ENCODE measurements at regions not wholly inside any gene's neighbourhood (a gene's known extent, or its start where the extent isn't known, plus 50 kb on each side); places are given as distances from the start of the nearest gene placed in this dataset.

DNA sequence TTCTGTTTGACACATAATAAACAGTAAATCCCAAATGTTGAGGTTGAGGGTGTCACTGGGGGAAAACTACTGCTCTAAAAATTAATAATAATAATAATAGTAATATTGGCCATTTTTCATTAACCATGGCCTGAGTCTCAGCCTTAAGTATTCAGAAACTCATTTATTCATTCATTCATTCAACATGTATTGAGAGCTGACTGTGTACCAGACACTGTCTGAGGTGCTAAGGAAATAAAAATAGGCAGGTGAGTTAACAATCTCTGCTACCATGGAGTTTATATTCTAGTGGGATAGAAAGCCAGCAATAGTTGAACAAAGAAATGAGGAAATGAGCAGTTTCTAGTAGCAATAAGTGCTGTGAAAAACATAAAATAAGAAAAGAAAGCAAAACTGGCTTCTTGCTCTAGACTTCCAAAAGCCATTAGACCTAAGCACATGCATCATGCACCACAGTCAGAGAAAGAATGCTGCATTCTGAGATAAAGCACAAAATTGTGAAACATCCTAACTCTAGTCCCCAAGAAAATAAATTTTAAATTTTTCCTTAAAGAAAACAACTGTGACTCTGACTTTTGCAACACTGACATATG, 278.7 kb downstream of the RCHY1 start:
- no peak for DNase-seq
- no peak overlapping the region for H3K4me3 ChIP-seq
- TF ChIP-seq CTCF (IDR thresholded peaks at IDR 0.05) (no peak), POLR2A (IDR thresholded peaks at IDR 0.05) (no peak)

DNA sequence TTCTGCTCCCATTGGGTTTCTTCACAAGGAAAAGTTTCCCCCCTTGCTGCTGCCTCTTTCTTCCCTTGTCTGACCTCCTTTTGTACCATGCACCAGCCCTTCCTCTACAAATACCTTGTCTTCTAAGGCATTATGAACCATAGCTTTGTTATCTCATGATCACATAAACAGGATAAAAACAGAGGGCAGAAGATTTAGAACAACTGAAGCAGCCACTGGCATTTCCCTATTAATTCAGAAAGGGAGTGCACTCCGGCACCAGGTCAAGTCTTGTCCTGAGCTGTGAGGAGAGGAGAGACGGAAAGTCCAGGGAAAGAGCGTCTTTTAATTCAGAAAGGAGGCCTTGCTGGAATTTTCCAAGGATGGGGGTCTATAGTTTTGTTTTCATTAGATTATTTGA, 281.7 kb downstream of the RCHY1 start:
- H3K27me3 ChIP-seq: no peaks in the 10 kb centered on the region
- WGBS, 2 donors: 35 to 36% methylated on average over 3 of the region's 3 CpGs
- no peak overlapping the region for H3K4me3 ChIP-seq
- no peak overlapping the region for H3K27ac ChIP-seq
- no peak for DNase-seq
- H3K9me3 ChIP-seq: no peaks in the 10 kb centered on the region
- intact Hi-C loops (cut with DNase I): no loop called here
- no peaks in the 10 kb centered on the region for H3K36me3 ChIP-seq
- no peaks in the 10 kb centered on the region for H3K4me1 ChIP-seq
- no peak for TF ChIP-seq POLR2A (IDR thresholded peaks at IDR 0.05)
- no peak for TF ChIP-seq CTCF (IDR thresholded peaks at IDR 0.05)

More for the DNA sequence above, 278.7 kb downstream of the RCHY1 start:
- no peaks in the 10 kb centered on the region for H3K36me3 ChIP-seq
- H3K27ac ChIP-seq: no peak overlapping the region
- H3K27me3 ChIP-seq: no peaks in the 10 kb centered on the region
- intact Hi-C loops (cut with DNase I): no loop called here
- no peaks in the 10 kb centered on the region for H3K9me3 ChIP-seq
- no peaks in the 10 kb centered on the region for H3K4me1 ChIP-seq

GRCh38 chr4:75229806-75230570, 284.2 kb downstream of the RCHY1 start:
- DNase-seq: no peak
- TF ChIP-seq CTCF (IDR thresholded peaks at IDR 0.05): no peak
- no peak for TF ChIP-seq POLR2A (IDR thresholded peaks at IDR 0.05)
- Histone ChIP-seq H3K36me3 (no peaks in the 10 kb centered on the region), H3K9me3 (no peaks in the 10 kb centered on the region), H3K27ac (no peak overlapping the region), H3K4me1 (no peaks in the 10 kb centered on the region), H3K4me3 (no peak overlapping the region), H3K27me3 (no peaks in the 10 kb centered on the region)
- intact Hi-C loops (cut with DNase I): no loop called here
- 50 to 52% methylated on average over 3 of the region's 3 CpGs for WGBS, 2 donors

DNA sequence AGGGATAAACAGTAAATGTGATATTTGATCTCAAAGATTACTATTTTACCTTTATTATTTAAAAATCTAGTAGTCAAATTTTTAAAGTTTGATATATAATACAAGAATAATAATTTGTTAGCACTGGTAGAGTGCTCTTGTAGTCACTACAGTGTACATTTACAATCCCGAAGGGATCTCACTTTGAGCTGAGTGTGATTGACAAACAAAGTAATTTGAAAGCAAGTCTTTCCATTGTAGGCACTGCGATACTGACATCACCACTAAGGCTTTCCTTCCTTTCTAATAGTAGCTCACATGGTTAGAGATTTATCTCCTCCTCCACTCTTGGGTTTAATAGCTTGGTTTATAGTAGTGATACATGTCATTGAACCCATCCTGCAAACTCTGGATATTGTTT, 280.6 kb downstream of the PARM1 start:
- no peak for DNase-seq
- Histone ChIP-seq H3K4me1 (no peaks in the 10 kb centered on the region), H3K27me3 (no peaks in the 10 kb centered on the region), H3K36me3 (no peaks in the 10 kb centered on the region), H3K9me3 (no peaks in the 10 kb centered on the region), H3K4me3 (no peak overlapping the region), H3K27ac (no peak overlapping the region)
- TF ChIP-seq CTCF (IDR thresholded peaks at IDR 0.05): no peak
- TF ChIP-seq POLR2A (IDR thresholded peaks at IDR 0.05): no peak
- WGBS, 2 donors: 72 to 94% methylated on average over 2 of the region's 2 CpGs
- intact Hi-C loops (cut with DNase I): no loop called here

DNA sequence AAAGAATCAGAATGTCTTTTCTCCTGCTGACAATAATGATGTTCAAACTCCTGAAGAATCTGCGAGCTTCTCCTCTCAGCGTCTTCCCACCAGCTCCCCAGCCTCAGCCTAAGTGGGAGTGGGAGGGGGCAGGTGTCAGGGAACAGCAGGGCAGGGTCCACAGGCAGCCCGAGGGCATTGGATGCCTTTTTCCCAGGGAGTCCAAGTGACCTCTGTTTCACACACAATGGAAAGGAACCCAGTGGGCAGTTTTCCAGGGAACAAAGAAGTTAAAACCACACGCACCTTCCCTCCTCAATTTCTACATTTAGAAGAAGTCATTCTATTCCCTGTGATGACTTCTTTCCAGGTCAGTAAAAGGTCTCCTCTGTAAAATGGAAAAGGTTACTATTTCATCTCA, 278.5 kb downstream of the PARM1 start:
- Histone ChIP-seq H3K4me1 (no peaks in the 10 kb centered on the region), H3K27ac (no peak overlapping the region), H3K4me3 (no peak overlapping the region), H3K36me3 (no peaks in the 10 kb centered on the region), H3K27me3 (no peaks in the 10 kb centered on the region), H3K9me3 (no peaks in the 10 kb centered on the region)
- TF ChIP-seq POLR2A (IDR thresholded peaks at IDR 0.05) (no peak), CTCF (IDR thresholded peaks at IDR 0.05) (no peak)
- 55 to 63% methylated on average over 3 to 4 of the region's 4 CpGs for WGBS, 2 donors
- intact Hi-C loops (cut with DNase I): no loop called here
- DNase-seq: no peak

Measured in esophagus squamous epithelium (tissue), 5 donors.